ENCODE measurements at regions not wholly inside any gene's neighbourhood (a gene's known extent, or its start where the extent isn't known, plus 50 kb on each side); places are given as distances from the start of the nearest gene placed in this dataset.
"Not testable (repeated sequence)": the region's sequence is repeated elsewhere in the genome, so short reads cannot be mapped to it uniquely, and the experiment has no call there.

DNA sequence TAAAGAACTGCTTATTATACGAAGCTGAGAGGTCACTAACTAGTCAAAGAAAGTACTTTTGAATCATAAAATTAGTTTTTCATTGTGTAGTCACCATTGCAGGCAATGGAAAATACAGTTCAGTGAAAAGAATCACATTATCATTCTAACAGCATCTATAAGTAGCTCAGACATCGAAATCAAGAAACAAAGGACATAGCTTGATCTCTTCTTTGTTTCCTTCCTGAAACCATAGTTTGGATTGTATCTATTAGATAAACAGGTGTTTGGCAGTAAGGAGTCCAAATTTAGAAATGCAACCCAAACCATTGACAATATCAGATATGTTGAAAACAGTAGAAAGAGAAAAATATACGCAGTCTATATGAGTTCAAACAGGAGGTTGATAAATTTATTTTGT is 697.3 kb downstream of the TFAP2A start:
- no peaks in the 10 kb centered on the region for H3K27me3 Mint-ChIP-seq
- peaks cover 17% of the 10 kb centered on the region for H3K9me3 Mint-ChIP-seq
- H3K4me1 Mint-ChIP-seq (ENCODE audit: low read depth) = no peaks in the 10 kb centered on the region
- H3K27ac Mint-ChIP-seq = no peak overlapping the region
- intact Hi-C loops (cut with micrococcal nuclease) = no loop called here
- H3K36me3 Mint-ChIP-seq (ENCODE audit: low read depth) = no peaks in the 10 kb centered on the region
- no peak overlapping the region for H3K4me3 Mint-ChIP-seq

DNA sequence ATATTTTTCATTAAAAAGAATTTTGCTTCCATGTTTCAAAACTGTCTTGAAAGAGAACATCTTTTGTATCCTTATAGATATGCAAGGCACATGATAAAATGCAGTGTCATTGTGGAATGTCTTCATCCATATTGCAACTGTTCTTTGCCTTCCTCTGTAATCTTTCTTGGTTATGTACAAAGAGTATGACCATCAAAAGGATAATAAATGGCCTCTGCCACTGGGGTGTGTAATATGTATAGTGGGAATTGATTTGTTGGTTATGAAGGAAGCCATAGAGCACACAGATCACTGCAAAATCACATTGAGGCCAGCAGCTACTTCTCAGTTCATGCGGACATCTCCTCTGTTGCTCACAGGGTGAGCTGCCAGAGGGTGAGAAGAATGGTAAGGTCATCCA is 703.5 kb downstream of the TFAP2A start:
- Mint-ChIP-seq H3K36me3 (ENCODE audit: low read depth) (no peaks in the 10 kb centered on the region), H3K27ac (no peak overlapping the region), H3K9me3 (no peaks in the 10 kb centered on the region), H3K4me3 (no peak overlapping the region), H3K27me3 (no peaks in the 10 kb centered on the region), H3K4me1 (ENCODE audit: low read depth) (no peaks in the 10 kb centered on the region)
- intact Hi-C loops (cut with micrococcal nuclease) = no loop called here

DNA sequence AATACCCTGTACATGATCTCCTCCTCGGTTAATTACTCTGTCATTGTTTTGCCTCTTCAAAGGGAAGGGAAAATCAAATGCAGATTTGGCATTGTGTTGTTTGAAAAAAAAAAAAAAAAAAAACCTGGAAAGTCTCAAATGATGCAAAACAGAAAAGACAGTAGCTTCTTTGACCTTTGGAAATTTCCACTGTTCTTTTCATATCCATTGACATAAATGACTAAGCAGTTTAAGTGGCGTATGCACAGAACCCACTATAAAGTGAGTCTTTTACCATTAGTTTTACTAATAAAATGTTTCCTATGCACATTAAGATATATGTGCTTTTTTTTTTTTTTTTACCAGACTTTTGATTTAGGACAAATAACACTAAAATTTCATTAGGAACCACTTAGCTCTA is 704.3 kb downstream of the TFAP2A start:
- no peaks in the 10 kb centered on the region for H3K9me3 Mint-ChIP-seq

DNA sequence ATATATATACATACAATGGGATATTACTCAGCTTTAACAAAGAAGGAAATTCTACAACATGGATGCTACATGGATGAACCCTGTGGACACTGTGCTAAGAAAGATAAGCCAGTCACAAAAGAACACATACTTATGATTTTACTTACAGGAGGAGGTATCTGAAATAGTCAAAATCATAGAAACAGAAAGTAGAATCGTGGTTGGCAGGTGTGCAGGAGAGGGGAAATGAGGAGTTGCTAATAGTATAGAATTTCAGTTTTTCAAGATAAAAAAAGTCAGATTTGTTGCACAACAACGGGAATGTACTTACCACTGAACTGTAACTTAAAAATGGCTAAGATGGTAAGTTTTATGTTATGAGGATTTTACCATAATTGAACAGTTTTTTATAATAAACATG is 706.3 kb downstream of the TFAP2A start:
- intact Hi-C loops (cut with micrococcal nuclease) = no loop called here
- Mint-ChIP-seq H3K36me3 (ENCODE audit: low read depth) (no peaks in the 10 kb centered on the region), H3K27ac (no peak overlapping the region), H3K4me1 (ENCODE audit: low read depth) (no peaks in the 10 kb centered on the region), H3K4me3 (no peak overlapping the region), H3K27me3 (no peaks in the 10 kb centered on the region), H3K9me3 (no peaks in the 10 kb centered on the region)

More for the DNA sequence above, 704.3 kb downstream of the TFAP2A start:
- intact Hi-C loops (cut with micrococcal nuclease) = no loop called here
- no peaks in the 10 kb centered on the region for H3K4me1 Mint-ChIP-seq (ENCODE audit: low read depth)
- no peaks in the 10 kb centered on the region for H3K36me3 Mint-ChIP-seq (ENCODE audit: low read depth)
- no peak overlapping the region for H3K4me3 Mint-ChIP-seq
- H3K27ac Mint-ChIP-seq = no peak overlapping the region
- no peaks in the 10 kb centered on the region for H3K27me3 Mint-ChIP-seq

DNA sequence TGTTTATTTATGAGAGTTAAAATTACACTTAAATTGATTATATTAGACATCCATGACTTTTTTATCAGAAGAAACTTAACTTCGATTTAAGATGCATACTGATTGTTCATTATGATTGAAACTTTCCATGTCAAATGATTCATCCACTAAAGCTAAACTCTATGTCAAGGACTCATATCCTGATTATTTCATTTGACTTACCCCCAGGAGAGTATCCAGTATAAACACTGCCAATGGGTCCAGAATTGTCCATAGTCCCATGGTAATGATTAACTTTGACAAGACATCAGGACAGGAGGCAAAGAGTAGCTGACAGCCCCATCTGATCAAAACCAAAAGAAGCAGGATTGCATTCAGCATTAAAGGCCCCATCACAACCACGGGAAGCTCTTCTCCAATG is 709.9 kb downstream of the TFAP2A start:
- Mint-ChIP-seq H3K9me3 (no peaks in the 10 kb centered on the region), H3K36me3 (ENCODE audit: low read depth) (no peaks in the 10 kb centered on the region), H3K27ac (no peak overlapping the region), H3K4me3 (no peak overlapping the region), H3K4me1 (ENCODE audit: low read depth) (no peaks in the 10 kb centered on the region), H3K27me3 (no peaks in the 10 kb centered on the region)
- intact Hi-C loops (cut with micrococcal nuclease) = no loop called here

DNA sequence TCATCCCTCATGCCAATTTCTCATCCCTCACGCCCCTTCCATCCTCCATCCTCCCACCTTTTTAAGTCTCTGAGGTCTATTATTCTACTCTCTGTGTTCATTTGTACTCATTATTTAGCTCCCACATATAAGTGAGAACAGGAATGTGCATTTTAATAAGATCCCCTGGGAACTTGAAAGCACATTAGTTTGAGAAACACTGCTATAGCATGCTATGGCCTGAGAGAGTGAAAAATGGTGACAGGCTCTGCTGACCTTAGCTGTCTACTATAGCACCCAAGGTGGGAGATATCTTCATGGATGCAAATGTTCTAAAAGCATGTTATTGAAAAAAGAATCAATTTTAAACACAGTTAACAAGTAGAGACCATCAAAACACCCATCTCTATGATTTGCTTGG is 712.0 kb downstream of the TFAP2A start:
- Mint-ChIP-seq H3K27ac (no peak overlapping the region), H3K4me3 (no peak overlapping the region), H3K4me1 (ENCODE audit: low read depth) (no peaks in the 10 kb centered on the region), H3K9me3 (no peaks in the 10 kb centered on the region), H3K36me3 (ENCODE audit: low read depth) (no peaks in the 10 kb centered on the region), H3K27me3 (no peaks in the 10 kb centered on the region)
- intact Hi-C loops (cut with micrococcal nuclease) = no loop called here

DNA sequence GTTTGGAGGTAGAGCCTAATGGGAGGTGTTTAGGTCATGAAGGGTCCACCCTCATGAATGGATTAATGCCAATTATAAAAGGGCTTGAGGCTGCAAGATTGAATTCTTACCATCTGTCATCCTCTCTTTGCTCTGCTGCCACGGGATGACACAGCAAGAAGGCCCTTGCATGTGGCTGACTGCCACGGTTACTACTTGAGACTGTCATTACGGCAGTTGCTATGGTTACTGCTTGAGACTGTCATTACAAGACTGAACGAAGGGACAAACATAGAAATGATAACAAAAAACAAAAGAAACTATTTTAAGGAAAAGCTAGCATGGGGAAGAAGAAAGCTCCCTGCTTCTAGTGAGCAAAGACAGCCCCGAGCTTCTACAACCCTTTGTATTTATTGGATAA is 715.0 kb downstream of the TFAP2A start:
- Mint-ChIP-seq H3K4me1 (ENCODE audit: low read depth) (no peaks in the 10 kb centered on the region), H3K27me3 (no peaks in the 10 kb centered on the region), H3K27ac (no peak overlapping the region), H3K36me3 (ENCODE audit: low read depth) (no peaks in the 10 kb centered on the region), H3K9me3 (peaks cover 10% of the 10 kb centered on the region), H3K4me3 (no peak overlapping the region)
- intact Hi-C loops (cut with micrococcal nuclease) = no loop called here

DNA sequence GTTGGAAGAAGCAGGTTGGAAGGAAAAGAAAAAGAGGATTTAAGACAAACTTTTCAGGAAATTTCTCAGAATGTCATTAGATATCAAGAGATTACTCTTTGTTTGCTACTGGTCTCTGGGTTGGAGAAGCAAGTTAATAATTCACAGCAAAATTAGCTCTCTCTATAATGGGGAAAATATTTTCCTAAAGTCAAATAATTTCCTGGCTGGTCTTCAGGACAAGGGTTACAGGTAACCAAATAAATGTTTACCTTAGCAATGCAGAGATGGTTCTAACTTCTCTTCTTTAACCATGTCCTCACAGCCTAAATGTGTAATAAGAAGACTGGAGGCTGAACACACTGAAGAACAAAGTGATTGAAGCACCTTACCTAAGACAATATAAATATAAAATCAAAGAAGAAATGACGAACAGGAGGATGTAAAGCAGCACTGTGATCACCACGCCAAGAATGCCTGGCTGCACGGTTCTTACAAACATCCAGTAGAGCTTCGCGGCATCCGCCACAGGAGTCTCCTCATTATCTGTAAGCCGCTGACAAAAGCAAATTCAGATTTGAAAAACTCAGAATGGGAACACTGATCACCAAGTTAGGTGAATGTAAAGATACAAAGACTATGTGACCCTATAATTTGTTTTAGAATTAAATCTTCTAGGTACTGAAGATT is 717.5 kb downstream of the TFAP2A start:
- Mint-ChIP-seq H3K36me3 (ENCODE audit: low read depth) (no peaks in the 10 kb centered on the region), H3K27me3 (no peaks in the 10 kb centered on the region), H3K27ac (no peak overlapping the region), H3K4me3 (no peak overlapping the region), H3K4me1 (ENCODE audit: low read depth) (no peaks in the 10 kb centered on the region), H3K9me3 (peaks cover 10% of the 10 kb centered on the region)
- intact Hi-C loops (cut with micrococcal nuclease) = no loop called here

DNA sequence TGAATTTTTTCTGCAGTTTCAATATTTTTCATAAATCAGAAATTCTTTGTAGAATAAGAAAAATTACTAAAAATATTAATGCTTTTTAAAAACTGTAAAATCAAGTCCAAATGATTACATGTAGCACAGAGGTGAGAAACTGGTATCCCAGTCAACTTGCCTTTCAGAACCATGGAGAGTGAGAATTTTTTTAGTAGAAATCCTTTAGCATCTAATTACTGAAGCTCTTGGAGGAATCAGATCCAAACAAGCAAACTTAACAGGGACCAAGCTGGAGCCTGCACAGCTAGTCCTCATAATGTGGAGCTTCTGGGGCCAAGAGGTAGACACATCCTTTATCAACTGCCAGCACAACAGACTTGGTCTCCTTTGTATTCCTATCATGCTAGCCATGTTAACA is 724.5 kb downstream of the TFAP2A start:
- Mint-ChIP-seq H3K27ac (no peak overlapping the region), H3K4me3 (no peak overlapping the region), H3K27me3 (no peaks in the 10 kb centered on the region), H3K36me3 (ENCODE audit: low read depth) (no peaks in the 10 kb centered on the region), H3K9me3 (peaks cover 2% of the 10 kb centered on the region), H3K4me1 (ENCODE audit: low read depth) (no peaks in the 10 kb centered on the region)
- intact Hi-C loops (cut with micrococcal nuclease) = no loop called here

DNA sequence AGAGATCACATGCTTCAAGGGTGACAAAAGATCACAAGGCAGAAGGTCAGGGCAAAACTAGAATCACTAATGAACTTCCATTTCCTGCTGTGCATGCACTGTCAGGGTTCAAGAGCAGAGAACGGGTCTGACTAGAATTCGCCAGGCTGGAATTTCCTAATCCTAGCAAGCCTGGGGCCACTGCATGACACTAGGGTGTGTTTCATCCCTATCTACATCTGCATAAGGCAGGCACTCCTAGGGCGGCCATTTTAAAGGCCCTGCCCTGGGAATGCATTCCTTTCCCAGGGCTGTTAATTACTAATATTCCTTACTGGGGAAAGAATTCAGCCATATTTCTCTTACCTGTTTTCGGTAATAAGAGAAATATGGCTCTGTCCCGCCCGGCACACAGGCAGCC is 734.1 kb downstream of the TFAP2A start:
- H3K27me3 Mint-ChIP-seq; intact Hi-C loops (cut with micrococcal nuclease); H3K4me1 Mint-ChIP-seq (ENCODE audit: low read depth); H3K4me3 Mint-ChIP-seq; H3K27ac Mint-ChIP-seq; H3K36me3 Mint-ChIP-seq (ENCODE audit: low read depth): not testable (repeated sequence)
- H3K9me3 Mint-ChIP-seq = peaks cover 32% of the 10 kb centered on the region

DNA sequence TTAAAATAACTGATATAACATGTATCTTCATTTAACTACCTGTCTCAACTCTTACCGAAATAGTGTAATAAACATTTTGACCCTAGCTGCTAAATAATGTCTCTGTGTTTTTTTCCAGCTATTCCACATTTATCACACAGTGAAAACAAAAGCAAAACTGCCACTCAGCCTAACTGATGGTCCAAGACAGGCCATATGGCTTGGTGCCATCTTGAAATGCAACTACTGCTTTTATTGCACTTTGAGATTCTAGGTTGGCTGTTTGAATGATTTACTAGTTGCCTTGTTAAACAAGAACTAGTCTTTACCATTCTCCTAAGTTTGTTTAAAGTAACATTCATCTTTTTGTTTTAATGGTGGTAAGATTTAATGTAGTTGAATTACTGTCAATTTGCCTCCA is 739.8 kb downstream of the TFAP2A start:
- no peak overlapping the region for H3K4me3 Mint-ChIP-seq
- no peaks in the 10 kb centered on the region for H3K27me3 Mint-ChIP-seq
- intact Hi-C loops (cut with micrococcal nuclease) = no loop called here
- H3K9me3 Mint-ChIP-seq = peaks cover 22% of the 10 kb centered on the region
- H3K36me3 Mint-ChIP-seq (ENCODE audit: low read depth) = no peaks in the 10 kb centered on the region
- H3K4me1 Mint-ChIP-seq (ENCODE audit: low read depth) = no peaks in the 10 kb centered on the region
- no peak overlapping the region for H3K27ac Mint-ChIP-seq

DNA sequence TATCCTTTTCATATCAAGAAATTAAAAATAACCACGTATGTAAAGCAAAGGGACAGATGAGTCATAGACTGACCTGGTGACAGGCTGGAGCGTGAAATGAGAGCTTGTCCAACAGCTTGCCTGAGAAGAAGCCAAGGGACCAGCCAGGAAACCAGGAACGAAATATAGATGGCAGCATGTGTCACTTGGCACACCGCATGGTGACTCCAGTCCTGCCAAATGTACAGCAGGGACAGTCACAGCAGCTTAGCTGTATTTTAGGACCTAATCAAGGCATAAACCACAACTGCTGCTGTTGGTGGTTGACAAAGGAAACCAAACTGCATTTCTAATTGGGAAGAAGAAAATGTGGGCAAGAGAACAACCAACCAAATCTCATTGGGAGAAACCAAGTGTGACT is 755.0 kb downstream of the TFAP2A start:
- H3K27me3 Mint-ChIP-seq = no peaks in the 10 kb centered on the region
- intact Hi-C loops (cut with micrococcal nuclease) = no loop called here
- no peak overlapping the region for H3K27ac Mint-ChIP-seq
- peaks cover 13% of the 10 kb centered on the region for H3K9me3 Mint-ChIP-seq
- H3K4me3 Mint-ChIP-seq = no peak overlapping the region
- no peaks in the 10 kb centered on the region for H3K36me3 Mint-ChIP-seq (ENCODE audit: low read depth)
- H3K4me1 Mint-ChIP-seq (ENCODE audit: low read depth) = no peaks in the 10 kb centered on the region

DNA sequence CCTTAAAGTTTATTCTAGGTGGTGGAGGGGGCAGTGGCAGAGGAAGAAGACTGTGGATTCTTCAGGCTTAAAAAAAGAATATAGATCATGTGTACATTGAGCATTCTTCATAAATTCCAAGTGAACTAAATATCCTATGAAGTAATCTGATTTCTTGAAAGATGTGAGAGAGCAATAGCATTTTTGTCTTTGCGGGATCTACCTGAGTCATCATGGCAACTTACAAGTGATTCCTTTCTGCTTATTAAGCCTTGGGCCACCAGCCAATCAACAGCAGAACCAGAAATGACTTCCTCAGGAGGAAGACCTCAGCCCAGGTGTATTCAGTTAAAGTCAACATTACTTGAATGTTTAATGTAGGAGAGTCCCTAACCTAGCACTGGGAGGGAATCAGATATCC is 756.9 kb downstream of the TFAP2A start:
- Mint-ChIP-seq H3K27ac (no peak overlapping the region), H3K9me3 (peaks cover 10% of the 10 kb centered on the region), H3K36me3 (ENCODE audit: low read depth) (no peaks in the 10 kb centered on the region), H3K4me3 (no peak overlapping the region), H3K27me3 (no peaks in the 10 kb centered on the region), H3K4me1 (ENCODE audit: low read depth) (no peaks in the 10 kb centered on the region)
- intact Hi-C loops (cut with micrococcal nuclease) = no loop called here

DNA sequence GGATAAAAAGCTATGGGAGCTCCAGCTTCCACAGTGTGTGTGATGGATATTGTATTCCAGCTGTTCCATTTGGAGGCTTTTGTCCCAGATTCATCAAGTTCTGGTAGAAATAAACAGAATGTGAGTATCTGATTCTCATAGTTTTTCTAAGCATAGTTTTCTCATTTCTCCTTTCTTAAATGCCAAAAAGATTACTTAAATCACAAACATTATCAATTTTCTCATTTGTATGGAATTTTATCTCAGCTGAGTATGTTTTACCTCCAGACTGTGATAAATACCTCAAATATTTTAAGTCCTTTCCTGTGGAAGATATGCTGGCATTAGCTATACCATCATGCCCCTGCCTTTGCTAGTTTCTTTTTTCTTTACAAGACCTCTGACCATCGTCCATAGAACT is 767.3 kb downstream of the TFAP2A start:
- no peak overlapping the region for H3K4me3 Mint-ChIP-seq
- H3K4me1 Mint-ChIP-seq (ENCODE audit: low read depth) = peaks cover 8% of the 10 kb centered on the region
- H3K36me3 Mint-ChIP-seq (ENCODE audit: low read depth) = no peaks in the 10 kb centered on the region
- no peaks in the 10 kb centered on the region for H3K9me3 Mint-ChIP-seq
- no peaks in the 10 kb centered on the region for H3K27me3 Mint-ChIP-seq
- no peak overlapping the region for H3K27ac Mint-ChIP-seq
- intact Hi-C loops (cut with micrococcal nuclease) = no loop called here

DNA sequence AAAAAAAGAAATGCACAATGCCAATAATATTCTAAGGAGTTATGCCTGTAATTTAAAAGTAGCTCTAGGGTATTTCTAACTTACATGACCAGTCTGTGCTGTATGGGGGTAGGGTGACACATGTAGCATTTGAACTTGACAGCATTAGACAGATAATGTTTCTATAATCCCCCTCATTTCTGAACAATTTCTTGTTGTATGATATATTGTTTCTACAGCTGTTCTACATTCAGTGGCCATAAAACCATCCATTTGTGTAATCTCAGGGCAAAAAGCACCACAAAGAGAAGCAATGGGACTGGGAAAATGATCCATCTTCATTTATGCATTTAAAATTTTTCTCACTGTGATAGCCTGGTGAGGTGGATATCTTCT is 767.8 kb downstream of the TFAP2A start:
- Mint-ChIP-seq H3K27ac (no peak overlapping the region), H3K27me3 (no peaks in the 10 kb centered on the region), H3K36me3 (ENCODE audit: low read depth) (no peaks in the 10 kb centered on the region), H3K9me3 (no peaks in the 10 kb centered on the region), H3K4me3 (no peak overlapping the region), H3K4me1 (ENCODE audit: low read depth) (peaks cover 8% of the 10 kb centered on the region)
- intact Hi-C loops (cut with micrococcal nuclease) = no loop called here
